C1 segment of cervical spinal cord (tissue), 14 donors: ENCODE measurements at regions not wholly inside any gene's neighbourhood (a gene's known extent, or its start where the extent isn't known, plus 50 kb on each side); places are given as distances from the start of the nearest gene placed in this dataset.

Source experiments
- DNase-seq, 14 donors: peaks; one replicate each; lab custom pipeline; 2025; lab: John Stamatoyannopoulos, UW

- DNase-seq: no peak
Measured at GRCh38 chr2:111219285-111219684, 98.6 kb downstream of the BCL2L11 start.

GRCh38 chr2:111219734-111220505 lies 99.2 kb downstream of the BCL2L11 start:
- no peak for DNase-seq

DNA sequence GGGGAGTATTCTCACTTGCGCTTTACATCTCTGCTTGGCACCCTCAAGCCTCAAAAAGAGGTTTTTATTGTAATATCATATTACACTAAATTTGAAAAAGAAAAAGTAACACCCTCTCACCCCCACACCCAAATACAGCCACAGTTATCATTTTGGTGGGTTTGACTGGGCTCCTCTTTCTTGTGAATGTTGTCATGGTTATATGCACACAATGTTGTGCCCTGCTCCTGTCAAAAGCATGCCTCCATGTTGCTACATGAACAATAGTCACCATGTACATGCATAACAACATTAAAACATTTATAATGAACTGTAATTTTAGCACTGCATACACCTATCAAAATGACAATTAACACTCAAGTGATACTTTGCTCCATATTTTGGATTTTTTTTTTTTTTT lies 100.2 kb downstream of the BCL2L11 start:
- DNase-seq: no peak

DNA sequence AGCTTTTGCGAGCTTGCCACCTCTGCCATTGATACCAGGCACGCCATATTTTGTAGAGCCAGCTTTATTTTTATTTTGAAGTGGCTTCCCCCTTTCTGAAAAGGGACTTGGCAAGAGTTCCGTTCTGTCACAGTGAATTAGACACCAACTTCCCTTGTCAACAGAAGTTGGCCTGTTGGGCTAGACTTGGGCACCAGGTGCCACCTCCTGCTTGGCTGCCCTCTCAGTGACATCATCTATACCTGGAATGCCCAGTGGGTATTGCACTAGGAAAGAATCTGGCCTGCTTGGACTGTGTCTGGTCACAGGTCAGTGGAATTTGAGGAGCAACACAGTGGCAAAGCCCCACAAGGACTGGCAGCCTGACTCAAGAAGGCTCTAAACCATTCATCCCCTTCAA lies 101.0 kb downstream of the BCL2L11 start:
- DNase-seq: no peak

GRCh38 chr2:111222204-111222866 lies 101.6 kb downstream of the BCL2L11 start:
- no peak for DNase-seq

- no peak for DNase-seq
Measured at GRCh38 chr2:111225856-111226255, 105.1 kb downstream of the BCL2L11 start.

- DNase-seq: no peak
Measured at GRCh38 chr2:111226876-111227700, 106.4 kb downstream of the BCL2L11 start.

DNA sequence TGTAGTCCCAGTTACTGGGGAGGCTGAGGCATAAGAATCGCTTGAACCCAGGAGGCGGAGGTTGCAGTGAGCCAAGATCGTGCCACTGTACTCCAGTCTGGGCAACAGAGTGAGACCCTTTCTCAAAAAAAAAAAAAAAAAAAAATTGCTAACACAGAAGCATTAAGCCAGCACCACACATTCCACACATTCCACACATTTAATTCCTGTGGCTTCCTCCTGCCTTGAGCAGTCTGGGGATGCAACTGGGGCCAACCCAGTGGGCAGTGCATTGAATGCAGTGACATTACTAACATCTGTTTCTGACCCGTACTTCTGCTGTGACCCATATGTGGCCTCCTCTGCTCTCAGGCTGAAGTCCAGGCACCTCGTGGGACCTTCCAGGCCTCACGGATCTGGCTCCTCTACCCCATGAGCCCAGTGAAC lies 107.0 kb downstream of the BCL2L11 start:
- no peak for DNase-seq

DNA sequence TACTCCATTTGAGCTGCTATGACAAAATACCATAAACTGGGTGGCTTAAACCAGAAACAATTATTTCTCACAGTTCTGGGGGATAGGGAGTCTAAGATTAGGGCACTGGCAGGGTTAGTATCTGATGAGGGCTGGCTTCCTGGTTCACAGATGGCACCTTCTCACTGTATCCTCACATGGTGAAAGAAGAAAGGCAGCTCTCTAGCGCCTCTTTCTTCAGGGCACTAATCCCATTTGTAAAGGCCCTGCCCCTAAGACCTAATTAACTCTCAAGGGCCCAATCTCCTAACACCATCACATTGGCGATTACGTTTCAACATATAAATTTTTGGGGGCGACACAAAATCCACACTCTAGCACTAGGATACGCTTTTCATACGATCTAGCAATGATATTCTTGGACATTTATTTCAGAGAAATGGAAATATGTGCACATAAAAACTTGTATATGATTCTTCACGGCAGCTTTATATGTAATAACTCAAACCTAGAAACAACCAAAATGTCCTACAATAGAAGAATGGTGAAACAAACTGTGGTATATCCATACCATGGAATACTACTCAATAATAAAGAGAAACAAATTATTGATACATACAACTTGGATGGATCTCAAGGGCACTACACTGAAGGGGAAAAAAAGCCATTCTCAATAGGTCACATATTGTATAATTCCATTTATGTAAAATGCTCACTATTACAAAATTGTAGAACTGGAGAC lies 111.0 kb downstream of the BCL2L11 start:
- DNase-seq: no peak

DNA sequence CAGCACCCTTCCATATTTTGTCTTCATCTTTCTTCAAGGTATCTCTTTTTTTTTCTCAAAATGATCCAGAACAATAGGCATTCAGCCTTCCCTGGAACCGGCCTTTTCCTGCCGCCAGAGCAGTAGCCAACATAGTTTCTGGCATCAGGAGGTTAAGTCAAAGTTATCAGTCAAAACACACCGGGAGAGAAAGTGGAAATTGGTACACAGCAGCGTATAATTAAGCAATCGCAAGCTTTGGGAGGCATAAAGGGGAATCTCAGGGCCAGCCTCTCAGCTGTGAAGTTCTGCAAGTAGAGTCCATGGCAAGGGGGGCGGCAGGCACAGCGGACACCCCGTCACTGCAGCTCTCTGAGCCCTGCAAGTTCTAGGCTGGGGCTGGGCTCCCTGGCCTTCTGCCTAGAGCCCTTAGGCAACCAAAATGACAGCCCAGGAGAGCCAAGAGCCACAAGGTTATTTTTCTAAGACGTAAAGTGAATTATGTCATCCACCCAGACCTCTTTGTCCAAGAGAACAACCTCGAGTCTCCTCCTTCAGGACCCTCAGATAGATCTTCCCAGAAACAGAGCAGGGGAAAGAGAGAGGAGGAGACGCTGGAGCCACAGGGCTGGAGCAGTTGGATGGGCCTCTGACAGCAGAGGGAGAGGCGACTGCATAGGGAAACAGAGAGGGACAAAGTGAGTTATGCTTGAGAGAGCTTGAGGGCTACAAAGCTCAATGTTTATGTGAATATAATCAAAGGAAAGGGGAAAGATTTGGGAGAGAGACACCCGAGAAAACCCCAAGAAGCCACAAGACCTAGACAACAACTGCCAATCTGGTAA lies 114.7 kb downstream of the BCL2L11 start:
- no peak for DNase-seq

DNA sequence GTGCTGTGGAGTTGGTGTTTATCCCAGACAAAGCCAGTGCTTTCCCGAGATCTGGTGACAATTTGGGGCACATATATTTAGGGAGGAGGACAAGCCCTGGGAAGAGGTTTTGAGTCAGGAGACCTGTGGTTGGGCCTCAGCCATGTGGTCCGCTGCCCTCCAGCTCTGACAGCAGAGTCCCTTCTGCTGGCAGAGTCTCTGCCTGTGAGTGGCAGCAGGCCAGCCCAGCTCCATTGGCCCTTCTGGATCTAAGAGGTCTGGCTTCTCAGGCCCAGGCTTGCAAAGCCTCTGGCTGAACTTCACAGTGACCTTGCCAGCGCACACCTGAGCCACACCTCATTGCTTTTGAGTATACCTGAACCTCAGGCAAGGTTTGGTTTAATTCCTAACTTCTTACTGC lies 115.3 kb downstream of the BCL2L11 start:
- DNase-seq: no peak

DNA sequence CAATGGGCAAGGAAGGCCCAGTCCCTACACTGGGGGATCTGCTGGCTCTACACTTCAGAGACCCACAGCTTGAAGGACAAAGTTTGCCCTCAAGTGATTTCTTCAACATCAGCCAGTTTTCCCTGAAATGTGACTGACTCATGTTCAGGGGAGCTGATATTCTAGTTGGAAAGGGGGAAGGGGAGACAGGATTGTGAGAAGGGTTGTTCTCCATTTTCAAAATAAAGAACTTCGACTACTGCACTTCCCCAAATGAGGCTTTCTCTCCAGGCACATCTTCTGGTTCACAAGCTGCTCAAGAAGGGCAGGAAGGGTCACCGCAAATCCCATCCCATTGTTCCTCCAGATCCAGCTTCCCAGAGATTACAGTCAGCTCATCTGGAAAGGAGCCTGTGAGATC lies 117.6 kb downstream of the BCL2L11 start:
- no peak for DNase-seq

GRCh38 chr2:111239107-111239506 lies 118.4 kb downstream of the BCL2L11 start:
- DNase-seq: no peak

GRCh38 chr2:111239581-111240249 lies 119.0 kb downstream of the BCL2L11 start:
- no peak for DNase-seq

DNA sequence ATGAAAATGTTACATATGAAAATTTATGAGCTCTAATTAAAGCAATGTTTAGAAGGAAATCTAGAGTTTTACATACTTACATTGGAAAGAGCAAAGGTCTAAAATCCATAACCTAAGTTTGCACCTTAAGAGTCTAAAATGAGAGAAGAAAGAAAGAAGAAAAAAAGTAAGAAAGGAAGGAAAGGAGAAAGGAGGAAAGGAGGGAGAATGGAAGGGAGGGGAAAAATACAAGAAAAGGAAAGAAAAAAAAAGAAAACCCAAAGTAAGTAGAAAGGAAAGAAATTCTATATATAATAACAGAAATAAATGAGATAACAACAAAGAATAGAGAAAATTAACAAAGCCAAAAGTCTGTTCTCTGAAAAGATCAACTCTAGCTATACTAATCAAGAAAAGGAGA lies 122.6 kb downstream of the BCL2L11 start:
- DNase-seq: no peak

GRCh38 chr2:111244864-111245263 lies 124.2 kb downstream of the BCL2L11 start:
- DNase-seq: no peak

DNA sequence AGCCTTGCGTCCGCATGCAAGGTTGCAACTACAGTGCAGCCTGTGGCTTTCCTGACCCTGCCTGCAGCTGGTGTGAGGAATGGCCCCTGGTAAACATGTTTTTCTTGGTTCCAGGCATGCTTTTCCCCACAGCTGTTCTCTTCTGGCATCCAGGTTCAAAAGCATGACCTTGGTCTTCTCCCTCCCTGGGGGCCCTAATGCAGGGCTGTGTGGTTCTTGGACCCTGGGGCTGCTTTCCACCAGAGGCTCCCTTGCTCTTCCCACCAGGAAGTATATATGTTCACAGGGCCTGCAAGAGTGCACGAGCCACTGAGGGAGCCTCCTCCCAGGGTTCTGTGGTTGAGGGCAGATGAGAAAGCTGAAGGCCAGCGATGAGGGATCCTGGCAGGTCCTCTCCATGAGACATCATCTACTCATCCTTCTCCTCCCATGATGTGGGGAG lies 125.9 kb downstream of the BCL2L11 start:
- DNase-seq: no peak

DNA sequence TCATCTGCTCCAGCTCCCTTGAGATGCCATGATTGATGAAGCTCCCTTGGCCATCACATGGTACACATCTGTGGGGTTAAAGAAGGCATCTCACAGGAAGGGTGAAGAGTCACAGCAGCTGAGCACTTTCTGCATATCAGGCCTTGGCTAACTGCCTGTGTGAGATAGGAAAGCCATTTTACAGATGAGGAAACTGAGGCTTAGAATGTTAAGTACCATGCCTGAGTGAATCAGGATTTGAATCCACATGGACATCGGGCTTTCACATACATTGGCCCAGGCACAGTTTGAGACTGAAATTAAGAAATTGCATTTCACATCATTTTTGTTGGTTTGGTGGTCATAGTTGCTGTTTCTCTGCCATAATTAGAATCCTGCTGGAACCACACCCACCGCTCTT lies 126.8 kb downstream of the BCL2L11 start:
- DNase-seq: no peak

DNA sequence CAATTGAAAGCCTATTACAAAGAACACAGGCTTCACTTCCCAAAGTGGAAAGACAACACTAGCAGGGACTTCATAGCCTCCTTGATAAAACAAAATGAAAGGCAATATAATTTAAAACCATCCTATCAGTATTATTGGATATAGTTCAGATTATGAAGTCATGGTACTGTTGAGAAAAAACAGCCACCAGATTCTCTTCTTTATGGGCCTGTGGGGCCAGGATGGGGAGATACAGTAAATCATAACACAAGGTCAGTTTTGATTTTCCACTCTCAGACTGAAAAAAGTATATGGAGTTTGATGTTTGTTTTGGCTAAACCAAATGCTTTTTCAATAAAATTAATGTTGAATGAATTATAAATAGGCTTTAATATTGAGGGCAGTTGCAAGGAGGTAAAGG lies 129.1 kb downstream of the BCL2L11 start:
- no peak for DNase-seq

DNA sequence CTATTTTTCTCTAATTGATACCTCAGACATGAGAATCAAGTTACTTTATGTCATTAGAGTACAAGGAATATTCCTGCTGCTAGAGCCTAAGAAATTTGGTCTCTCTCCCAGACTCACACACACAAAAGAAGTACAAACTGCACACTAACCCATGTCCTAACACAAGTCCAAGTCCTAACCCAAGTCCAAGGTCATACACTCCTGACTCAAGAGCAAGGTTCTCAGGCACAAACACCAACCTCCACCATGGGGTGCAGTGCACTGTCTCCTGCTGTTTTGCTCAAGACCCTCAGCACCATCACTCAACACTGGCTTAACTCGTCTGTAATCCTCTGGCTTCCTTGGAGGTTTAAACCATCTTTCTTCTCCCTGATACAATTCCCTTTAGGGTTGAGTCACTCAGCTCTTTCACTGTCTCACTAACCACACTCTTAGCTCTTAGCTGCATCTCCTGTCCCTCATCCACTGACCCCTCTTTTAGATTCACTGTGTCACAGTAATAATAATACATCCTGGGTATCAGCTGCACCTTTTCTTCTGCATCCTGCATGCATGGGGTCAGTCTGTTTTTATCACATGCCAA lies 129.8 kb downstream of the BCL2L11 start:
- no peak for DNase-seq
